Ishikawa (cell line): ENCODE measurements at regions not wholly inside any gene's neighbourhood (a gene's known extent, or its start where the extent isn't known, plus 50 kb on each side); places are given as distances from the start of the nearest gene placed in this dataset.

Experiments
- CREB1 ChIP-seq: IDR thresholded peaks from 2 replicates; pipeline ENCODE4 v1.6.1; 2012; ENCODE audit warnings: low read depth
- EP300 ChIP-seq: IDR thresholded peaks from 2 replicates; pipeline ENCODE4 v1.6.1; 2012; ENCODE audit warnings: borderline replicate concordance
- NFIC ChIP-seq: IDR thresholded peaks from 2 replicates; pipeline ENCODE4 v1.6.1; 2012
- RAD21 ChIP-seq: IDR thresholded peaks from 2 replicates; pipeline ENCODE4 v1.6.1; 2012; ENCODE audit warnings: low read depth
- TAF1 ChIP-seq: IDR thresholded peaks from 2 replicates; pipeline ENCODE4 v1.6.1; 2012; ENCODE audit warnings: low read depth, mild to moderate bottlenecking
- TEAD4 ChIP-seq: IDR thresholded peaks from 2 replicates; pipeline ENCODE4 v1.6.1; 2012
- ZBTB7A ChIP-seq: IDR thresholded peaks from 2 replicates; pipeline ENCODE4 v1.6.1; 2012; ENCODE audit warnings: low read depth
- TF ChIP-seq, protein P1 (sequence below): IDR thresholded peaks from 2 replicates; pipeline ENCODE4 v1.6.1; 2012
- TF ChIP-seq, protein P2 (sequence below): IDR thresholded peaks from 2 replicates; pipeline ENCODE4 v1.6.1; 2012; ENCODE audit warnings: low read depth, mild to moderate bottlenecking

DNA sequence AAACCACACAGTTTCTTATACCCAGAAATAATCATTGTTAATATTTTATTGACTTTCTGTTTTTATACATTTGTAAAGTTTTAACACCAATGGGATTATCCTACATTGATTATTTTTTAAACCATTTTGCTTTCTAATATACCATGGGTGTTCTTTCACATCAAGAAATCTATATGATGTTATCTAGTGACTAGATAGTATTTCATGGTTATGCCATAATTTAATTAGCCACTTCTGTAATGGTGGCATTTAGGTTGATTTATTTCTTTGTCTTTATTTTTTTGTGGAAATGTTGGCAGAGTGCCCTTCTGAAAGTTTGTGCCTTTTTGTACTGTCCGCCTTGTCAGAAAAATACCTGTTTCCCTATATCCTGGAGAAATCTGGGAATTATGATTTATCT, 193.3 kb downstream of the CEP135 start:
- TF ChIP-seq TAF1 (no peak), TEAD4 (no peak), CREB1 (no peak), NFIC (no peak), RAD21 (no peak), ZBTB7A (no peak), EP300 (no peak)
- TF ChIP-seq, protein P1, sequence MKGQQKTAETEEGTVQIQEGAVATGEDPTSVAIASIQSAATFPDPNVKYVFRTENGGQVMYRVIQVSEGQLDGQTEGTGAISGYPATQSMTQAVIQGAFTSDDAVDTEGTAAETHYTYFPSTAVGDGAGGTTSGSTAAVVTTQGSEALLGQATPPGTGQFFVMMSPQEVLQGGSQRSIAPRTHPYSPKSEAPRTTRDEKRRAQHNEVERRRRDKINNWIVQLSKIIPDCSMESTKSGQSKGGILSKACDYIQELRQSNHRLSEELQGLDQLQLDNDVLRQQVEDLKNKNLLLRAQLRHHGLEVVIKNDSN = no peak
- TF ChIP-seq, protein P2, sequence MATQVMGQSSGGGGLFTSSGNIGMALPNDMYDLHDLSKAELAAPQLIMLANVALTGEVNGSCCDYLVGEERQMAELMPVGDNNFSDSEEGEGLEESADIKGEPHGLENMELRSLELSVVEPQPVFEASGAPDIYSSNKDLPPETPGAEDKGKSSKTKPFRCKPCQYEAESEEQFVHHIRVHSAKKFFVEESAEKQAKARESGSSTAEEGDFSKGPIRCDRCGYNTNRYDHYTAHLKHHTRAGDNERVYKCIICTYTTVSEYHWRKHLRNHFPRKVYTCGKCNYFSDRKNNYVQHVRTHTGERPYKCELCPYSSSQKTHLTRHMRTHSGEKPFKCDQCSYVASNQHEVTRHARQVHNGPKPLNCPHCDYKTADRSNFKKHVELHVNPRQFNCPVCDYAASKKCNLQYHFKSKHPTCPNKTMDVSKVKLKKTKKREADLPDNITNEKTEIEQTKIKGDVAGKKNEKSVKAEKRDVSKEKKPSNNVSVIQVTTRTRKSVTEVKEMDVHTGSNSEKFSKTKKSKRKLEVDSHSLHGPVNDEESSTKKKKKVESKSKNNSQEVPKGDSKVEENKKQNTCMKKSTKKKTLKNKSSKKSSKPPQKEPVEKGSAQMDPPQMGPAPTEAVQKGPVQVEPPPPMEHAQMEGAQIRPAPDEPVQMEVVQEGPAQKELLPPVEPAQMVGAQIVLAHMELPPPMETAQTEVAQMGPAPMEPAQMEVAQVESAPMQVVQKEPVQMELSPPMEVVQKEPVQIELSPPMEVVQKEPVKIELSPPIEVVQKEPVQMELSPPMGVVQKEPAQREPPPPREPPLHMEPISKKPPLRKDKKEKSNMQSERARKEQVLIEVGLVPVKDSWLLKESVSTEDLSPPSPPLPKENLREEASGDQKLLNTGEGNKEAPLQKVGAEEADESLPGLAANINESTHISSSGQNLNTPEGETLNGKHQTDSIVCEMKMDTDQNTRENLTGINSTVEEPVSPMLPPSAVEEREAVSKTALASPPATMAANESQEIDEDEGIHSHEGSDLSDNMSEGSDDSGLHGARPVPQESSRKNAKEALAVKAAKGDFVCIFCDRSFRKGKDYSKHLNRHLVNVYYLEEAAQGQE = no peak
